ENCODE measurements at regions not wholly inside any gene's neighbourhood (a gene's known extent, or its start where the extent isn't known, plus 50 kb on each side); places are given as distances from the start of the nearest gene placed in this dataset.

GRCh38 chr22:49503321-49503720 is 324.4 kb downstream of the BRD1 start:
- TF ChIP-seq, protein P1, sequence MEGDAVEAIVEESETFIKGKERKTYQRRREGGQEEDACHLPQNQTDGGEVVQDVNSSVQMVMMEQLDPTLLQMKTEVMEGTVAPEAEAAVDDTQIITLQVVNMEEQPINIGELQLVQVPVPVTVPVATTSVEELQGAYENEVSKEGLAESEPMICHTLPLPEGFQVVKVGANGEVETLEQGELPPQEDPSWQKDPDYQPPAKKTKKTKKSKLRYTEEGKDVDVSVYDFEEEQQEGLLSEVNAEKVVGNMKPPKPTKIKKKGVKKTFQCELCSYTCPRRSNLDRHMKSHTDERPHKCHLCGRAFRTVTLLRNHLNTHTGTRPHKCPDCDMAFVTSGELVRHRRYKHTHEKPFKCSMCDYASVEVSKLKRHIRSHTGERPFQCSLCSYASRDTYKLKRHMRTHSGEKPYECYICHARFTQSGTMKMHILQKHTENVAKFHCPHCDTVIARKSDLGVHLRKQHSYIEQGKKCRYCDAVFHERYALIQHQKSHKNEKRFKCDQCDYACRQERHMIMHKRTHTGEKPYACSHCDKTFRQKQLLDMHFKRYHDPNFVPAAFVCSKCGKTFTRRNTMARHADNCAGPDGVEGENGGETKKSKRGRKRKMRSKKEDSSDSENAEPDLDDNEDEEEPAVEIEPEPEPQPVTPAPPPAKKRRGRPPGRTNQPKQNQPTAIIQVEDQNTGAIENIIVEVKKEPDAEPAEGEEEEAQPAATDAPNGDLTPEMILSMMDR (IDR thresholded peaks at IDR 0.05; ENCODE audit: low read depth, low read length, poor library complexity, severe bottlenecking), result no peak
- no peak for TF ChIP-seq EZH2phosphoT487 (IDR thresholded peaks at IDR 0.05; ENCODE audit: borderline replicate concordance, low read length)
